Fibroblast of lung (primary cell): ENCODE measurements at regions not wholly inside any gene's neighbourhood (a gene's known extent, or its start where the extent isn't known, plus 50 kb on each side); places are given as distances from the start of the nearest gene placed in this dataset.

ENCODE experiments used
- DNase-seq, 2 donors: peaks; one replicate each; pipeline versions ENCODE4 v3.0.0 to v3.0.0-alpha.2; 2010; ENCODE audit warnings: low read depth in 2 of 2
- H2AFZ ChIP-seq: 2 replicates; pipeline ENCODE4 v1.5.1; 2012; ENCODE audit warnings: low read length, control low read depth, inconsistent platforms
- H3K27ac ChIP-seq: 2 replicates; pipeline ENCODE4 v1.5.1; 2011; ENCODE audit warnings: low read length, control low read depth; ENCODE audit not compliant: insufficient read depth
- H3K27me3 ChIP-seq: 2 replicates; pipeline ENCODE4 v1.5.1; 2011; ENCODE audit warnings: mild to moderate bottlenecking, low read length; ENCODE audit not compliant: control insufficient read depth, insufficient read depth
- H3K36me3 ChIP-seq: 2 replicates; pipeline ENCODE4 v1.5.1; 2011; ENCODE audit warnings: low read length; ENCODE audit not compliant: control insufficient read depth, insufficient read depth
- H3K4me1 ChIP-seq: 2 replicates; pipeline ENCODE4 v1.5.1; 2011; ENCODE audit warnings: low read length; ENCODE audit not compliant: control insufficient read depth, insufficient read depth; ENCODE audit errors: extremely low read depth
- H3K4me2 ChIP-seq: 2 replicates; pipeline ENCODE4 v1.5.1; 2011; ENCODE audit warnings: low read length, control low read depth; ENCODE audit not compliant: insufficient read depth; ENCODE audit errors: extremely low read depth
- H3K4me3 ChIP-seq, 4 experiments: fragments of 200-600 bp in 1 of 4; sonication (generic) in 1 of 4; replicated peaks in 1 of 4; 2 replicates each; pipeline ENCODE4 v1.5.1; 2011 to 2016; ENCODE audit warnings: low read length in 4 of 4, low read depth in 3 of 4, mild to moderate bottlenecking in 3 of 4, control low read depth in 2 of 4, inconsistent platforms in 1 of 4, mixed read lengths in 1 of 4; ENCODE audit not compliant: insufficient read depth in 1 of 4; ENCODE audit errors: control extremely low read depth in 1 of 4
- H3K79me2 ChIP-seq: 2 replicates; pipeline ENCODE4 v1.5.1; 2012; ENCODE audit warnings: mild to moderate bottlenecking, low read length, inconsistent platforms; ENCODE audit not compliant: control insufficient read depth, insufficient read depth
- H3K9ac ChIP-seq: 2 replicates; pipeline ENCODE4 v1.5.1; 2011; ENCODE audit warnings: mild to moderate bottlenecking, low read length, control low read depth; ENCODE audit not compliant: insufficient read depth
- H3K9me3 ChIP-seq: 2 replicates; pipeline ENCODE4 v1.5.1; 2012; ENCODE audit warnings: low read depth, low read length; ENCODE audit not compliant: control insufficient read depth, insufficient read depth
- H4K20me1 ChIP-seq: 2 replicates; pipeline ENCODE4 v1.5.1; 2011; ENCODE audit warnings: low read length; ENCODE audit not compliant: control insufficient read depth, insufficient read depth; ENCODE audit errors: extremely low read depth
- CTCF ChIP-seq, 2 donors: IDR thresholded peaks in 1 of 2; conservative IDR thresholded peaks in 1 of 2; 1 replicate in 1 of 2; 2 replicates in 1 of 2; pipeline ENCODE4 v1.5.1; 2011 to 2012; ENCODE audit warnings: low read length in 2 of 2, control low read depth in 1 of 2, inconsistent platforms in 1 of 2, low read depth in 1 of 2, mild to moderate bottlenecking in 1 of 2
- EZH2 ChIP-seq: IDR thresholded peaks from 2 replicates; pipeline ENCODE4 v1.5.1; 2012; ENCODE audit warnings: low read length, control low read depth, mild to moderate bottlenecking; ENCODE audit errors: missing control alignments

GRCh38 chr21:27645285-27645684 is 678.4 kb upstream of the ADAMTS5 start:
- Histone ChIP-seq H3K79me2 (no peaks in the 10 kb centered on the region), H4K20me1 (no peaks in the 10 kb centered on the region), H3K4me3 (no peak overlapping the region), H3K27me3 (no peaks in the 10 kb centered on the region), H3K4me2 (no peak overlapping the region), H2AFZ (no peak overlapping the region), H3K4me1 (peaks cover 3% of the 10 kb centered on the region), H3K27ac (no peak overlapping the region), H3K36me3 (no peaks in the 10 kb centered on the region), H3K9me3 (no peaks in the 10 kb centered on the region), H3K9ac (no peak overlapping the region)
- no peak for TF ChIP-seq CTCF (conservative IDR thresholded peaks at IDR 0.05 in 1 of 2, IDR thresholded peaks at IDR 0.05 in 1 of 2; ENCODE audit: low read depth in 1 of 2, low read length in 2 of 2)
- no peak for TF ChIP-seq EZH2
- DNase-seq = peak; percentile 6 to 11

- Histone ChIP-seq H3K27ac (no peak overlapping the region), H3K9me3 (no peaks in the 10 kb centered on the region), H2AFZ (no peak overlapping the region), H3K79me2 (no peaks in the 10 kb centered on the region), H3K27me3 (no peaks in the 10 kb centered on the region), H3K4me2 (no peak overlapping the region), H3K4me3 (no peak overlapping the region), H3K36me3 (no peaks in the 10 kb centered on the region), H3K9ac (no peak overlapping the region), H3K4me1 (peaks cover under 1% of the 10 kb centered on the region), H4K20me1 (no peaks in the 10 kb centered on the region)
- DNase-seq = peak in 1 of 2 donors; percentile 8
- TF ChIP-seq CTCF (conservative IDR thresholded peaks at IDR 0.05 in 1 of 2, IDR thresholded peaks at IDR 0.05 in 1 of 2; ENCODE audit: low read depth in 1 of 2, low read length in 2 of 2) (no peak), EZH2 (no peak)
Observed at GRCh38 chr21:27643326-27643725, 676.4 kb upstream of the ADAMTS5 start.

- H3K9ac ChIP-seq = no peak overlapping the region
- no peak overlapping the region for H3K27ac ChIP-seq
- no peaks in the 10 kb centered on the region for H3K9me3 ChIP-seq
- H3K4me3 ChIP-seq = no peak overlapping the region
- no peaks in the 10 kb centered on the region for H3K27me3 ChIP-seq
- TF ChIP-seq CTCF (conservative IDR thresholded peaks at IDR 0.05 in 1 of 2, IDR thresholded peaks at IDR 0.05 in 1 of 2; ENCODE audit: low read depth in 1 of 2, low read length in 2 of 2) (no peak), EZH2 (no peak)
- H3K36me3 ChIP-seq = no peaks in the 10 kb centered on the region
- H3K4me2 ChIP-seq = no peak overlapping the region
- no peak for DNase-seq
- no peak overlapping the region for H2AFZ ChIP-seq
- H4K20me1 ChIP-seq = no peaks in the 10 kb centered on the region
- no peaks in the 10 kb centered on the region for H3K79me2 ChIP-seq
- H3K4me1 ChIP-seq = no peaks in the 10 kb centered on the region
Observed at GRCh38 chr21:27639286-27639685, 672.4 kb upstream of the ADAMTS5 start.
